ENCODE measurements at regions not wholly inside any gene's neighbourhood (a gene's known extent, or its start where the extent isn't known, plus 50 kb on each side); places are given as distances from the start of the nearest gene placed in this dataset.

- H3K27ac ChIP-seq: no peak overlapping the region
- no peaks in the 10 kb centered on the region for H3K36me3 ChIP-seq (ENCODE audit: low read depth, missing control alignments)
- no peaks in the 10 kb centered on the region for H3K4me1 ChIP-seq
- 68 to 88% methylated on average over 1 of the region's 1 CpG for WGBS, 2 donors
- no peaks in the 10 kb centered on the region for H3K9me3 ChIP-seq
- TF ChIP-seq POLR2A (IDR thresholded peaks at IDR 0.05) (no peak), CTCF (IDR thresholded peaks at IDR 0.05) (no peak)
- H3K27me3 ChIP-seq: no peaks in the 10 kb centered on the region
- DNase-seq: no peak
- H3K4me3 ChIP-seq: no peak overlapping the region
- intact Hi-C loops (cut with DNase I; ENCODE audit: low total_unique reads): no loop called here
Measured at GRCh38 chr14:28297559-28297958, 469.0 kb upstream of the FOXG1 start.

- H3K27ac ChIP-seq: no peak overlapping the region
- H3K4me1 ChIP-seq: no peaks in the 10 kb centered on the region
- WGBS, 2 donors: 70 to 84% methylated on average over 3 of the region's 3 CpGs
- H3K9me3 ChIP-seq: no peaks in the 10 kb centered on the region
- no peaks in the 10 kb centered on the region for H3K27me3 ChIP-seq
- intact Hi-C loops (cut with DNase I; ENCODE audit: low total_unique reads): no loop called here
- no peak overlapping the region for H3K4me3 ChIP-seq
- H3K36me3 ChIP-seq (ENCODE audit: low read depth, missing control alignments): no peaks in the 10 kb centered on the region
- TF ChIP-seq POLR2A (IDR thresholded peaks at IDR 0.05): no peak
- no peak for TF ChIP-seq CTCF (IDR thresholded peaks at IDR 0.05)
- no peak for DNase-seq
Measured at GRCh38 chr14:28298156-28298555, 468.4 kb upstream of the FOXG1 start.

GRCh38 chr14:28299227-28299626 lies 467.4 kb upstream of the FOXG1 start:
- no peaks in the 10 kb centered on the region for H3K36me3 ChIP-seq (ENCODE audit: low read depth, missing control alignments)
- no peaks in the 10 kb centered on the region for H3K4me1 ChIP-seq
- H3K9me3 ChIP-seq: no peaks in the 10 kb centered on the region
- intact Hi-C loops (cut with DNase I; ENCODE audit: low total_unique reads): no loop called here
- H3K27ac ChIP-seq: no peak overlapping the region
- DNase-seq: no peak
- no peak overlapping the region for H3K4me3 ChIP-seq
- WGBS, 2 donors: 85 to 87% methylated on average over 4 to 6 of the region's 6 CpGs
- H3K27me3 ChIP-seq: no peaks in the 10 kb centered on the region
- no peak for TF ChIP-seq POLR2A (IDR thresholded peaks at IDR 0.05)
- no peak for TF ChIP-seq CTCF (IDR thresholded peaks at IDR 0.05)

GRCh38 chr14:28300356-28300755 lies 466.2 kb upstream of the FOXG1 start:
- no peak overlapping the region for H3K4me3 ChIP-seq
- H3K27ac ChIP-seq: no peak overlapping the region
- H3K36me3 ChIP-seq (ENCODE audit: low read depth, missing control alignments): no peaks in the 10 kb centered on the region
- no peaks in the 10 kb centered on the region for H3K27me3 ChIP-seq
- TF ChIP-seq CTCF (IDR thresholded peaks at IDR 0.05): no peak
- TF ChIP-seq POLR2A (IDR thresholded peaks at IDR 0.05): no peak
- no peaks in the 10 kb centered on the region for H3K9me3 ChIP-seq
- intact Hi-C loops (cut with DNase I; ENCODE audit: low total_unique reads): no loop called here
- DNase-seq: no peak
- no peaks in the 10 kb centered on the region for H3K4me1 ChIP-seq

- Histone ChIP-seq H3K27ac (no peak overlapping the region), H3K4me1 (no peaks in the 10 kb centered on the region), H3K36me3 (ENCODE audit: low read depth, missing control alignments) (no peaks in the 10 kb centered on the region), H3K9me3 (no peaks in the 10 kb centered on the region), H3K4me3 (no peak overlapping the region), H3K27me3 (no peaks in the 10 kb centered on the region)
- 74 to 90% methylated on average over 4 of the region's 4 CpGs for WGBS, 2 donors
- no peak for TF ChIP-seq CTCF (IDR thresholded peaks at IDR 0.05)
- TF ChIP-seq POLR2A (IDR thresholded peaks at IDR 0.05): no peak
- no peak for DNase-seq
- intact Hi-C loops (cut with DNase I; ENCODE audit: low total_unique reads): no loop called here
Measured at GRCh38 chr14:28301179-28301578, 465.4 kb upstream of the FOXG1 start.
